HEK293 (cell line): ENCODE measurements at regions not wholly inside any gene's neighbourhood (a gene's known extent, or its start where the extent isn't known, plus 50 kb on each side); places are given as distances from the start of the nearest gene placed in this dataset.

Source experiments
- CTCF ChIA-PET: fragments of 350-600 bp; formaldehyde crosslinking; extraction: SDS; loops from one replicate; lab custom pipeline; 2021; ENCODE audit warnings: antibody characterized with exemption; lab: Yijun Ruan, JAX
- POLR2A ChIA-PET: fragments of 300-600 bp; formaldehyde crosslinking; extraction: SDS; loops from one replicate; lab custom pipeline; 2020; ENCODE audit warnings: antibody characterized with exemption, inconsistent platforms; lab: Yijun Ruan, JAX
- H3K27ac ChIP-seq: fragments of 200-500 bp; sonication (Bioruptor generic); 2 replicates; pipeline ENCODE4 v1.5.1; 2014; ENCODE audit warnings: low read depth, low read length, control low read depth, inconsistent platforms; ENCODE audit errors: extremely low read depth
- H3K36me3 ChIP-seq, 2 experiments: fragments of 200-500 bp in 1 of 2; sonication (Bioruptor generic) in 1 of 2; 1 replicate in 1 of 2; 2 replicates in 1 of 2; pipeline ENCODE4 v1.5.1; 2014 to 2017; ENCODE audit warnings: inconsistent platforms in 2 of 2, low read length in 2 of 2; ENCODE audit not compliant: control insufficient read depth in 2 of 2, insufficient read depth in 1 of 2
- H3K4me1 ChIP-seq: fragments of 200-500 bp; sonication (Bioruptor generic); 2 replicates; pipeline ENCODE4 v1.5.1; 2014; ENCODE audit warnings: mild to moderate bottlenecking, low read length, inconsistent platforms; ENCODE audit not compliant: control insufficient read depth, insufficient read depth
- H3K4me3 ChIP-seq: 2 replicates; pipeline ENCODE4 v1.5.1; 2011; ENCODE audit warnings: low read depth, mild to moderate bottlenecking, control low read depth, low read length, moderate library complexity
- H3K9me3 ChIP-seq: fragments of 200-500 bp; sonication (Bioruptor generic); 2 replicates; pipeline ENCODE4 v1.5.1; 2014; ENCODE audit warnings: low read depth, low read length, inconsistent platforms; ENCODE audit not compliant: control insufficient read depth, insufficient read depth
- ATF2 ChIP-seq: fragments of 450-650 bp; formaldehyde crosslinking; IDR thresholded peaks from 2 replicates; pipeline ENCODE4 v1.5.1; 2016; ENCODE audit warnings: missing biosample characterization, missing genetic modification characterization, low read depth
- FEZF1 ChIP-seq: fragments of 450-650 bp; formaldehyde crosslinking; IDR thresholded peaks from 2 replicates; pipeline ENCODE4 v1.5.1; 2016; ENCODE audit warnings: missing biosample characterization, missing genetic modification characterization
- GLIS1 ChIP-seq: fragments of 450-650 bp; formaldehyde crosslinking; IDR thresholded peaks from 2 replicates; pipeline ENCODE4 v1.5.1; 2016; ENCODE audit warnings: missing biosample characterization, missing genetic modification characterization
- HIC1 ChIP-seq: fragments of 450-650 bp; formaldehyde crosslinking; IDR thresholded peaks from 2 replicates; pipeline ENCODE4 v1.5.1; 2016; ENCODE audit warnings: missing biosample characterization, missing genetic modification characterization
- HOXA7 ChIP-seq: sonication (generic); formaldehyde crosslinking; IDR thresholded peaks from 2 replicates; pipeline ENCODE4 v1.8.1; 2022; ENCODE audit warnings: missing genetic modification reagents, borderline replicate concordance
- KLF16 ChIP-seq: fragments of 450-650 bp; formaldehyde crosslinking; IDR thresholded peaks from 2 replicates; pipeline ENCODE4 v1.5.1; 2017; ENCODE audit warnings: missing biosample characterization, missing genetic modification characterization
- ZEB2 ChIP-seq: fragments of 450-650 bp; formaldehyde crosslinking; IDR thresholded peaks from 2 replicates; pipeline ENCODE4 v1.5.1; 2016; ENCODE audit warnings: missing biosample characterization, missing genetic modification characterization
- ZFP3 ChIP-seq: fragments of 450-650 bp; formaldehyde crosslinking; IDR thresholded peaks from 2 replicates; pipeline ENCODE4 v1.5.1; 2016; ENCODE audit warnings: low read depth, missing biosample characterization, missing genetic modification characterization
- ZFP37 ChIP-seq: fragments of 450-650 bp; formaldehyde crosslinking; IDR thresholded peaks from 2 replicates; pipeline ENCODE4 v1.5.1; 2016; ENCODE audit warnings: missing biosample characterization, missing genetic modification characterization
- ZNF121 ChIP-seq: fragments of 450-650 bp; formaldehyde crosslinking; IDR thresholded peaks from 2 replicates; pipeline ENCODE4 v1.5.1; 2016; ENCODE audit warnings: missing biosample characterization, missing genetic modification characterization
- ZNF155 ChIP-seq: fragments of 450-650 bp; formaldehyde crosslinking; IDR thresholded peaks from 2 replicates; pipeline ENCODE4 v1.5.1; 2016; ENCODE audit warnings: missing biosample characterization, missing genetic modification characterization
- ZNF324 ChIP-seq: fragments of 450-650 bp; formaldehyde crosslinking; IDR thresholded peaks from 2 replicates; pipeline ENCODE4 v1.5.1; 2016; ENCODE audit warnings: missing biosample characterization, missing genetic modification characterization
- ZNF510 ChIP-seq: fragments of 450-650 bp; formaldehyde crosslinking; IDR thresholded peaks from 2 replicates; pipeline ENCODE4 v1.5.1; 2018; ENCODE audit warnings: mild to moderate bottlenecking, missing genetic modification characterization, missing biosample characterization; ENCODE audit not compliant: insufficient replicate concordance
- ZNF514 ChIP-seq: fragments of 450-650 bp; formaldehyde crosslinking; IDR thresholded peaks from 2 replicates; pipeline ENCODE4 v1.5.1; 2016; ENCODE audit warnings: missing biosample characterization, missing genetic modification characterization
- ZNF529 ChIP-seq: fragments of 450-650 bp; formaldehyde crosslinking; IDR thresholded peaks from 2 replicates; pipeline ENCODE4 v1.5.1; 2017; ENCODE audit warnings: missing genetic modification characterization, missing biosample characterization; ENCODE audit not compliant: insufficient replicate concordance
- ZNF560 ChIP-seq: fragments of 450-650 bp; formaldehyde crosslinking; IDR thresholded peaks from 2 replicates; pipeline ENCODE4 v1.5.1; 2017; ENCODE audit warnings: missing biosample characterization, missing genetic modification characterization, borderline replicate concordance
- ZNF658 ChIP-seq: fragments of 450-650 bp; formaldehyde crosslinking; IDR thresholded peaks from 2 replicates; pipeline ENCODE4; 2016; ENCODE audit warnings: missing biosample characterization, missing genetic modification characterization
- TF ChIP-seq, protein P1 (sequence below): fragments of 450-650 bp; IDR thresholded peaks from 2 replicates; pipeline ENCODE4 v1.5.1; 2018; ENCODE audit warnings: missing biosample characterization, mild to moderate bottlenecking, missing genetic modification characterization
- TF ChIP-seq, protein P2 (sequence below): fragments of 450-650 bp; formaldehyde crosslinking; IDR thresholded peaks from 2 replicates; pipeline ENCODE4 v1.5.1; 2016; ENCODE audit warnings: missing biosample characterization, missing genetic modification characterization, borderline replicate concordance

GRCh38 chr4:96606451-96606850, 766.6 kb downstream of the PDHA2 start:
- no peak overlapping the region for H3K4me3 ChIP-seq
- H3K4me1 ChIP-seq, result no peaks in the 10 kb centered on the region
- no peaks in the 10 kb centered on the region for H3K9me3 ChIP-seq
- POLR2A ChIA-PET, result no interaction called here
- no peak for TF ChIP-seq ZNF155
- TF ChIP-seq, protein P1, sequence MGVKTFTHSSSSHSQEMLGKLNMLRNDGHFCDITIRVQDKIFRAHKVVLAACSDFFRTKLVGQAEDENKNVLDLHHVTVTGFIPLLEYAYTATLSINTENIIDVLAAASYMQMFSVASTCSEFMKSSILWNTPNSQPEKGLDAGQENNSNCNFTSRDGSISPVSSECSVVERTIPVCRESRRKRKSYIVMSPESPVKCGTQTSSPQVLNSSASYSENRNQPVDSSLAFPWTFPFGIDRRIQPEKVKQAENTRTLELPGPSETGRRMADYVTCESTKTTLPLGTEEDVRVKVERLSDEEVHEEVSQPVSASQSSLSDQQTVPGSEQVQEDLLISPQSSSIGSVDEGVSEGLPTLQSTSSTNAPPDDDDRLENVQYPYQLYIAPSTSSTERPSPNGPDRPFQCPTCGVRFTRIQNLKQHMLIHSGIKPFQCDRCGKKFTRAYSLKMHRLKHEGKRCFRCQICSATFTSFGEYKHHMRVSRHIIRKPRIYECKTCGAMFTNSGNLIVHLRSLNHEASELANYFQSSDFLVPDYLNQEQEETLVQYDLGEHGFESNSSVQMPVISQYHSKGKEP, result no peak
- TF ChIP-seq ZNF121 (tag by site-specific recombination), result no peak
- TF ChIP-seq KLF16 (tag by site-specific recombination), result no peak
- no peaks in the 10 kb centered on the region for H3K36me3 ChIP-seq
- H3K27ac ChIP-seq, result no peak overlapping the region
- CTCF ChIA-PET, result no interaction called here

DNA sequence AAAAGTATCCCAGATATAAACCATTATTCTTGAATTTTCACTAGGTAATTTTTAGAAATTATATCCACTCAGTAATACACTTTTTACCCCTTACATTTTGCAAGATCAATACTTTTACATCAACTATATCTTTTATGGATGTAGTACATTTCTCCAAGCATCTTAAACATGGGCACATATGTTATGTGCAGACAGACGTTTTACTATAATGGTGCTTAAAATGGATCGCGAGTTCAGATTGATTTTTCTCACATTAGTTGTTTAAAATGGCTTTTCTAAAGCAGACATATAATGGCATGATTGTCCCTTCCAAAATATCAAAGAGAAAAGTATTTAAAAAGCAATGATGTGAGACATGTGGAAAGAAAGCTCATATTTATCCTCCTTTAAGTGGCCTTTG, 786.1 kb downstream of the PDHA2 start:
- H3K4me1 ChIP-seq, result no peaks in the 10 kb centered on the region
- TF ChIP-seq ZNF560 (tag by site-specific recombination) (no peak), ZNF510 (tag by site-specific recombination) (no peak), ZFP37 (tag by site-specific recombination) (no peak), ZNF514 (no peak), ZNF658 (tag by site-specific recombination) (no peak), ZEB2 (tag by site-specific recombination) (no peak), ZFP3 (tag by site-specific recombination) (no peak), ATF2 (tag by site-specific recombination) (no peak), ZNF529 (tag by site-specific recombination) (no peak), HIC1 (tag by site-specific recombination) (no peak), HOXA7 (CRISPR knock-in tag) (no peak), GLIS1 (tag by site-specific recombination) (no peak), FEZF1 (no peak), ZNF324 (no peak)
- TF ChIP-seq, protein P2, sequence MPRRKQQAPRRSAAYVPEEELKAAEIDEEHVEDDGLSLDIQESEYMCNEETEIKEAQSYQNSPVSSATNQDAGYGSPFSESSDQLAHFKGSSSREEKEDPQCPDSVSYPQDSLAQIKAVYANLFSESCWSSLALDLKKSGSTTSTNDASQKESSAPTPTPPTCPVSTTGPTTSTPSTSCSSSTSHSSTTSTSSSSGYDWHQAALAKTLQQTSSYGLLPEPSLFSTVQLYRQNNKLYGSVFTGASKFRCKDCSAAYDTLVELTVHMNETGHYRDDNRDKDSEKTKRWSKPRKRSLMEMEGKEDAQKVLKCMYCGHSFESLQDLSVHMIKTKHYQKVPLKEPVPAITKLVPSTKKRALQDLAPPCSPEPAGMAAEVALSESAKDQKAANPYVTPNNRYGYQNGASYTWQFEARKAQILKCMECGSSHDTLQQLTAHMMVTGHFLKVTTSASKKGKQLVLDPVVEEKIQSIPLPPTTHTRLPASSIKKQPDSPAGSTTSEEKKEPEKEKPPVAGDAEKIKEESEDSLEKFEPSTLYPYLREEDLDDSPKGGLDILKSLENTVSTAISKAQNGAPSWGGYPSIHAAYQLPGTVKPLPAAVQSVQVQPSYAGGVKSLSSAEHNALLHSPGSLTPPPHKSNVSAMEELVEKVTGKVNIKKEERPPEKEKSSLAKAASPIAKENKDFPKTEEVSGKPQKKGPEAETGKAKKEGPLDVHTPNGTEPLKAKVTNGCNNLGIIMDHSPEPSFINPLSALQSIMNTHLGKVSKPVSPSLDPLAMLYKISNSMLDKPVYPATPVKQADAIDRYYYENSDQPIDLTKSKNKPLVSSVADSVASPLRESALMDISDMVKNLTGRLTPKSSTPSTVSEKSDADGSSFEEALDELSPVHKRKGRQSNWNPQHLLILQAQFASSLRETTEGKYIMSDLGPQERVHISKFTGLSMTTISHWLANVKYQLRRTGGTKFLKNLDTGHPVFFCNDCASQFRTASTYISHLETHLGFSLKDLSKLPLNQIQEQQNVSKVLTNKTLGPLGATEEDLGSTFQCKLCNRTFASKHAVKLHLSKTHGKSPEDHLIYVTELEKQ (tag by site-specific recombination), result no peak

More for the DNA sequence above, 786.1 kb downstream of the PDHA2 start:
- POLR2A ChIA-PET, result no interaction called here
- CTCF ChIA-PET, result no interaction called here
- H3K4me3 ChIP-seq, result no peak overlapping the region
- no peaks in the 10 kb centered on the region for H3K9me3 ChIP-seq
- no peak overlapping the region for H3K27ac ChIP-seq
- H3K36me3 ChIP-seq, result no peaks in the 10 kb centered on the region
